ENCODE measurements at regions not wholly inside any gene's neighbourhood (a gene's known extent, or its start where the extent isn't known, plus 50 kb on each side); places are given as distances from the start of the nearest gene placed in this dataset.

DNA sequence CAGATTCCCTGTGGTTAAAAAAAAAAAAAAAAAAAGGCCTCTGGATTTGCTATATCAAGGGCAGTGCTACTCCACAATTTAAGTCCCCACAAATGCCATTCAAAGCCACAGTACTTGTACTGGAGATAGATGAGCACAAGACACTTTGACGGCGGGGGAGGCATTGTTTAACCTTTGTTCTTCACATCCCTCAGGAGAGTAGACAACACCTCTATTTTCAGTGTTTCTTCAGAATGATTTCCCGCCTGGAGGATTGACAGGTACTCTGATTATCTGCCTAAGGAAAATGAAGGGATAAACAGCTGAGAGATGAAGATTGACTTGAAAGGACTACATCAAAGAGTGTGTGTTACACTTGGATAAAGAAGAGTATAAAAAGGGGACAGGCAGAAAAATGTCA, 58.7 kb downstream of the OTOL1 start:
- no peaks in the 10 kb centered on the region for H3K36me3 Mint-ChIP-seq (ENCODE audit: low read depth)

DNA sequence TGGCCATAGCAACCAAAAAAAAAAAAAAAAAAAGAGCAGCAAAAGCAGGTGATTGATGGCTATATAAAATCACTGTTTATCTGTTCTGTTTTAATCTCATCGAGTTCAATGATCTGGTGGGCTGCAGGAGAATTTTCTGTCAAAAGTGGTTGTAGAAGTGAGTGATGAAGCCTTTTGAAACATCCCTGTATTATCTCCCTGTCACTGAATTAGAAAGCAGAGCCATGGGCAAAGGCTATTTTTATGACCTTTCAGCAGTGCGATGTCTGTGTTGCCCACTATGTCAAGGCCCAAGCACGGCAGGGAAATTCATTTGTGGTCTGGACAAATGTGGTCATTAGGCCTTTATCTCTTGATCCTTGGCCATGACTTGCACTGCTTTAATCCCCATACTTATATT, 59.9 kb downstream of the OTOL1 start:
- ATAC-seq (no peak), DNase-seq (no peak)
- H3K36me3 Mint-ChIP-seq (ENCODE audit: low read depth): no peaks in the 10 kb centered on the region
- no peak overlapping the region for H3K27ac Mint-ChIP-seq
- no peaks in the 10 kb centered on the region for H3K9me3 Mint-ChIP-seq (ENCODE audit: low read depth)
- H3K4me1 Mint-ChIP-seq: no peaks in the 10 kb centered on the region
- CTCF ChIA-PET: no interaction called here
- no peak overlapping the region for H3K4me3 Mint-ChIP-seq
- POLR2A ChIA-PET: no interaction called here
- peaks cover 4% of the 10 kb centered on the region for H3K27me3 Mint-ChIP-seq
- intact Hi-C loops (cut with DNase I, micrococcal nuclease): no loop called here

More for the DNA sequence above, 58.7 kb downstream of the OTOL1 start:
- Mint-ChIP-seq H3K9me3 (ENCODE audit: low read depth) (no peaks in the 10 kb centered on the region), H3K4me3 (no peak overlapping the region), H3K27me3 (peaks cover 7% of the 10 kb centered on the region), H3K27ac (no peak overlapping the region), H3K4me1 (no peaks in the 10 kb centered on the region)
- intact Hi-C loops (cut with DNase I, micrococcal nuclease): no loop called here
- POLR2A ChIA-PET: no interaction called here
- no peak for DNase-seq
- CTCF ChIA-PET: no interaction called here
- no peak for ATAC-seq

DNA sequence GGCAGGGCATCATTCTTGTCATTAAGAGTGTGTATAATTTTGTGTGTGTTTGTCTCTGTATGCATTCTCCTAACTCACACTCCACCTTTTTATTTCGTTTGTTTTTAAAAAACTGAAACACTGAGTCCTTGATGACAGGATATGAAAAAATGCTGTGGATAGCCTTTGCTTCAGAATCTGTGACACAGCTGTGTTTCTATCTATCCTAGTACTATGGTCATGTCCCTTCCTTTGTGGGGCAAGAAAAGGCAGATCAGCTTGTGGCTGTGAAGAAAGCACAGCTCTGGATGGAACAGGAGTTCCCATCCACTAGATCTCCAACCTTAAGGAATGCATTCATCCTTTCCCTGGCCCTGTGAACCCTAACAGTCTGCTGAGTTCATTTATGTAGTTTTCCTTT, 60.3 kb downstream of the OTOL1 start:
- Mint-ChIP-seq H3K27me3 (peaks cover 4% of the 10 kb centered on the region), H3K36me3 (ENCODE audit: low read depth) (no peaks in the 10 kb centered on the region), H3K9me3 (ENCODE audit: low read depth) (no peaks in the 10 kb centered on the region), H3K27ac (no peak overlapping the region), H3K4me3 (no peak overlapping the region), H3K4me1 (no peaks in the 10 kb centered on the region)
- CTCF ChIA-PET: no interaction called here
- ATAC-seq: no peak
- intact Hi-C loops (cut with DNase I, micrococcal nuclease): no loop called here
- DNase-seq: no peak
- POLR2A ChIA-PET: no interaction called here

DNA sequence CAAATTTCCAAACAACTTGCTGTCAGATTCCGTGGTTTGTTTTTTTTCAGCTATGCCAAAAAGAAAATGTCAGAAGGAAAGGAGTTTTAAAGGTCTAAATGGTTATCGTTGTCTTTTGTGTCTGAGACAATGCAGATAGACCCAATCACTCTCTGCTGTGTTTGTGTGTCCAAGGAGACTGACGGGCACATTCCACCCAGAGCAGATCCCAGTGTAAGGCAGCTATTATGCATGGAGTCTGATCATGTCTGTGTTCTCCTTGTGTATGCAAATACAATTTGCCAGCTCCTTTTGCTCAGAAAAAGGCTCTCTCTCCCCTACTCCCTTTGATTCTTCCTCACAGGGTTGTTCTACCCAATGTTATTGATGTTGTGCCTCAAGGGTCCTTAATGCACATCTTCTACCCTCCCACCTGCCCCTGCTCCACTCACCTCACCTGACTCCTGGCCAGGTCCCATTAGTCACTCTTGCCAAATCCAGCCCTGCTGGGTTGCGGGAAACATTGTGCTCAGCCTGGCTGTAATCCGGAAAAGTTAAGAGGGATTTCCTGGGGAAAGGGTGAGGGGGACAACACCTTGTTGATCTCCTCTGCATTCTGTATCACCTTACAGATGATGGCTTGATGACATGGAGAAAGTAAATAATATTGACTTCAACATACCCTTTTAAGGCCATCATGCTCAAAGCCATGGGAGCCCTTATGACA, 61.0 kb downstream of the OTOL1 start:
- ChIA-PET POLR2A (no interaction called here), CTCF (no interaction called here)
- intact Hi-C loops (cut with DNase I, micrococcal nuclease): no loop called here
- no peaks in the 10 kb centered on the region for H3K4me1 Mint-ChIP-seq
- no peak for ATAC-seq
- peaks cover 4% of the 10 kb centered on the region for H3K27me3 Mint-ChIP-seq
- no peak overlapping the region for H3K4me3 Mint-ChIP-seq
- no peak for DNase-seq
- H3K27ac Mint-ChIP-seq: no peak overlapping the region
- H3K9me3 Mint-ChIP-seq (ENCODE audit: low read depth): no peaks in the 10 kb centered on the region
- H3K36me3 Mint-ChIP-seq (ENCODE audit: low read depth): no peaks in the 10 kb centered on the region

DNA sequence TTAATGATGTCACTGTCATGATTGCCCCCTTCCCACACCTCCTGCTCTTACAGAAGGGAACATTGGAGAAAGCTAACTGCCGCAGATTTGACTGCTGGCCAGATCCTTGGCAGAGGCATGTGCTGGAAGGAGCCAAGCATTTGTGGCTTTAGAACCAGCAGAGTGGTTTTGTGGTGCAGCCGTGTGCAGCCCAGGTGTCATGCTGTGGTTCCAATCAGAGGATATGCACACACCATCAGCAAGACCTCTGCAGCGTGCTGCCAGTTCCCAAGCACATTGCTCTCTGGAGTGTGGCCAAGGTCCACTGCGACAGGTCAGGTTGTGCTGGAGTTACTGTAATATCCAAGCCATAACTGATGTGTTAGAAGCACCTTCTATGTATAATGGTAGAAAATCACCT, 61.6 kb downstream of the OTOL1 start:
- H3K4me3 Mint-ChIP-seq: no peak overlapping the region
- CTCF ChIA-PET: no interaction called here
- no peaks in the 10 kb centered on the region for H3K36me3 Mint-ChIP-seq (ENCODE audit: low read depth)
- DNase-seq (no peak), ATAC-seq (no peak)
- POLR2A ChIA-PET: no interaction called here
- H3K27me3 Mint-ChIP-seq: peaks cover 4% of the 10 kb centered on the region
- no peaks in the 10 kb centered on the region for H3K9me3 Mint-ChIP-seq (ENCODE audit: low read depth)
- H3K27ac Mint-ChIP-seq: no peak overlapping the region
- intact Hi-C loops (cut with DNase I, micrococcal nuclease): no loop called here
- H3K4me1 Mint-ChIP-seq: no peaks in the 10 kb centered on the region

DNA sequence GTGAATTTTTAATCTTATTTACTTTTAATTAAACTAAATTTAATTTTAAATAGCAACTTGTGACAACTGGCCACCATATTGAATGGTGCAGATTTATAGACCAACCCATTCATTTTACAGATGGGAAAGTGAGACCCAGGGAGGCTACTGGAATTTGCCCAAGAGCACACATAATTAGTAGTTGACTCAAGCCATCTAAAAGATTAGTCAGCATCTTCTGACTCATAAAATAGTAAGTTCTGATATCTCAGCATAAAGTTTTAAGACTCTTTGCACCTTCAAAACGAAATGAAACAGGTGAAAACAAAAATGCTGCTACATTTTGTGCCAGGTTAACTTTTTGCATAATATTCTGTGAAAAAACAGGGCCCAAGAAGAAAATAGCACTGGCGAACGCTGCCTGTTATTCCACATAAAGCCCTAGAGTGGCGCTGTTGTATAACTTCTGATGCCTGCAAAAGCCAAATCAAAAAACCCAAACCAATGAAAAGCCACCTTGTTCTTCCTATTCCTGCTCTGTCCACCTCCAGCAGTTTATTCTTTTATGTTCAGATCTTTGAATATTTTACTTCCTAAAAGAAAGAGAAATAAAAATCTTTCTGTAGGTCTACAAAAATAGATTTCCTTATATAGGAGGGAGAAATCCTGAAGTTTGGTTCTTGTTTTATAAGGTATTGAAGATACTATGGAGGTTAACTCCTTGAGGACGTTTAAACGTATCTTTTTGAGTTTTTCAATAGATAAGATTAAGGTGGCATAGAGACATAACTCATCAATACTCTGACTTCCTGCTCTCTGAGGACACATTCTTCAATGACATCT, 62.8 kb downstream of the OTOL1 start:
- DNase-seq: peak; percentile 13
- POLR2A ChIA-PET: no interaction called here
- Mint-ChIP-seq H3K4me1 (no peaks in the 10 kb centered on the region), H3K27me3 (peaks cover 2% of the 10 kb centered on the region), H3K36me3 (ENCODE audit: low read depth) (no peaks in the 10 kb centered on the region), H3K27ac (no peak overlapping the region), H3K4me3 (no peak overlapping the region), H3K9me3 (ENCODE audit: low read depth) (no peaks in the 10 kb centered on the region)
- no peak for ATAC-seq
- CTCF ChIA-PET: no interaction called here
- intact Hi-C loops (cut with DNase I, micrococcal nuclease): loop anchor here in 1 of 2 experiments (1.0 kb wide), 1 partner anchor 1931 kb away; no protein-coding TSS in a partner anchor

DNA sequence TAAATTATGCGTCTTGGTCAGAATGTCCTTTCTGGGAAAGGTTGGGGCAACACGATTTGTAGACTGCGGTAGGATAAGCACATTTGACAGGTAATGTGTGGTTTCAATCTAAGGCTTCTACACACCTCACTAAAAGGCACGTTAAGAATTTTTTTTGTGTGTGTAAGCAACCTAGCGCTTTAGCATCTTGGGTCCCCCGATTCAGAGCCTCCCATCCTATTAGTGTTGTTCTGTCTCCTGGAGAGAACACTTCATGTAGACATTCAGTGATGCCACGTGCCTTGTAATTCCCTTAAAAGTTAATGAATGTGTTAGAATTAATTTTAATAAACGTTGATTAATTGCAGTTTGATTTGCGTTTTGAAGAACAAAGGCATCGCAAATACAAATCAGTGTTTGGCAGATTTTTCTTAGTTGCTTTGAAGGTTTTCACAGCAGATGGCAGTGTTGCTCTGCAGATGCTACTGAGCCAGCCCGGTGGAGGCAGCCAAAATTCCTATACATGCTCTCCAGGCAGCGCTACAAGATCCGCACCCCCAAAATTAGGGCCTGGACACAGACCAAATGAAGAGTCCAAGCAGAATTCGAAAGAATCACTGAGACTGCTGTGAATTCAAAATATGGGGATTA, 63.5 kb downstream of the OTOL1 start:
- DNase-seq (peak; percentile 35), ATAC-seq (no peak)
- Mint-ChIP-seq H3K27ac (no peak overlapping the region), H3K4me3 (no peak overlapping the region), H3K4me1 (no peaks in the 10 kb centered on the region), H3K36me3 (ENCODE audit: low read depth) (no peaks in the 10 kb centered on the region), H3K9me3 (ENCODE audit: low read depth) (no peaks in the 10 kb centered on the region), H3K27me3 (peaks cover 2% of the 10 kb centered on the region)
- intact Hi-C loops (cut with DNase I, micrococcal nuclease): no loop called here
- ChIA-PET CTCF (no interaction called here), POLR2A (no interaction called here)

DNA sequence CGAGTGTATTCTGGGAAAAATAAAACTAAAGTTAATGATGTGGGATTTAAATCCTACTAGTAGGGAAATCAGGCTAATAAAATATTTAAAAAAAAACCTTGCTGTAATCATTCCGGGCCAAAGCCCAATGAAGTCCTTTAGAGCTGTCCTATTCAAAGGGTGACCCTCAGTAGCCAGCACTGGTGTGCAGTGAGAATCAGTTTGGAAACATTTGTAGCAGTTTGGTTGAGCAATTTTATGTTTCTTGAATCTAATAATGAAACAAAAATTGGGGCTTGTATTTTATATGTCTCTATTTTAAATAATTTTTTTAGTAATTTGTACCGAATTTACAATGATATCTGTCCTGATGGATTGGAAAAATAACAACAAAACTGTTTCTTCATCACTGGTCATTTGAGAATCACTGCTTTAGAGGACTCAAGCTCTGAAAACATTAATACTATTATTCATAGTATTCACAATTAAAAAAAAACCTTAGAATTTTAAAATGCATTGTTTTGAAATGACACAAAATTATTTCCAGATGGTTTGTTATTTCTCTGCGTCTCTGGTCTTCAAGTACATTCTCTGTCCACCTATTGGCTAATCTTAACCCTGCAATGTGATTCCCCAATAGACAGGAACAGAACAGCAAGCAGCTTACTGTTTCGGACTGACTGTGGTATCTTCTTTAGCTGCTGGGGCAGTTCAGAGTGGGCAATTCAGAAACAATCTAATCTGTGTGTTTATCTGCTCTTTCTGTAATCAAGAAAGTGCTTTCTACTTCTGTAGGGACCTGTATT, 71.2 kb downstream of the OTOL1 start:
- H3K4me3 Mint-ChIP-seq: no peak overlapping the region
- ATAC-seq (no peak), DNase-seq (no peak)
- H3K36me3 Mint-ChIP-seq (ENCODE audit: low read depth): no peaks in the 10 kb centered on the region
- no peak overlapping the region for H3K27ac Mint-ChIP-seq
- intact Hi-C loops (cut with DNase I, micrococcal nuclease): no loop called here
- ChIA-PET POLR2A (no interaction called here), CTCF (interaction anchor here (0.5 kb wide), 1 partner anchor 236 kb away, joined by 3 read pairs; no protein-coding TSS in a partner anchor)
- no peaks in the 10 kb centered on the region for H3K9me3 Mint-ChIP-seq (ENCODE audit: low read depth)
- no peaks in the 10 kb centered on the region for H3K27me3 Mint-ChIP-seq
- no peaks in the 10 kb centered on the region for H3K4me1 Mint-ChIP-seq

DNA sequence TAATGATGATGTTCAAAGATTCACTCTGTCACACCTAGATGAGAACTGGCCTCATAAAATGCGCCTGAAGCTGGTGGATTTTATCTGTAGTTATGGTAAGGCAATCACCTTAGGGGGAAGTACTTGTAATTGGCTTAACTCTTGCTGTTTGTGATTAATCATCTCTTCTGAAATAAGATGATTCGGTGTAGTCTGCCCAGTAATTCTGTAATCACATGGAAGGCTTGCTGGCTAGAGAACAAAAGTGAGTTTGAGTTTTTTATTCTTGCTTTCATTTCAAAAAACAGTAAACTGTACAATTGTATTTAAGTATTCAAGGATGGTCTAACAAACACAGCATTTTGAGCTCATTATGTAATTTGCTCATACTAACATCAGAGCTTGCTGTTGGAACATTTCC, 72.1 kb downstream of the OTOL1 start:
- Mint-ChIP-seq H3K9me3 (ENCODE audit: low read depth) (no peaks in the 10 kb centered on the region), H3K36me3 (ENCODE audit: low read depth) (no peaks in the 10 kb centered on the region), H3K27ac (no peak overlapping the region), H3K27me3 (no peaks in the 10 kb centered on the region), H3K4me1 (no peaks in the 10 kb centered on the region), H3K4me3 (no peak overlapping the region)
- intact Hi-C loops (cut with DNase I, micrococcal nuclease): no loop called here
- no peak for ATAC-seq
- CTCF ChIA-PET: no interaction called here
- POLR2A ChIA-PET: no interaction called here
- no peak for DNase-seq

DNA sequence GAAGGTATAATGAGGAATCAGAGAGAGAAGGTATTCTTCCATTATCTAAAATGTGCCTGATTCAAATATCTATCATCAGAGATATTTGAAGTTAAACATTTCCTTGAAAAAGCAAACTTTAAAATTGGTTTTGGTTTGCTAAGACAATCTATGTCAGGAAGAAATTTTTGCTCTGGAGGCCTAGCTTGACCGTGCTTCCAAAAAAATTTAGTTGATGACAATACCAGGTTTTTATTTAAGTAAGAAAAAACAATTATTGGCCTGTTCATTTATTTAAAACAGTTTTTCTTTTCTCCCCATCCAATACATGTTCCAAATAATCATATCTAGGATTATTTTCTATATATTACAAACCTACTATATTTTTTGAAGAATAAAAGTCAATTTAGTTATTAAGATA, 75.3 kb downstream of the OTOL1 start:
- ChIA-PET POLR2A (no interaction called here), CTCF (interaction anchor here (0.6 kb wide), 1 partner anchor 21 kb away, joined by 3 read pairs; no protein-coding TSS in a partner anchor)
- no peak overlapping the region for H3K4me3 Mint-ChIP-seq
- ATAC-seq (no peak), DNase-seq (no peak)
- no peak overlapping the region for H3K27ac Mint-ChIP-seq
- no peaks in the 10 kb centered on the region for H3K36me3 Mint-ChIP-seq (ENCODE audit: low read depth)
- H3K27me3 Mint-ChIP-seq: no peaks in the 10 kb centered on the region
- no peaks in the 10 kb centered on the region for H3K9me3 Mint-ChIP-seq (ENCODE audit: low read depth)
- intact Hi-C loops (cut with DNase I, micrococcal nuclease): no loop called here
- H3K4me1 Mint-ChIP-seq: no peaks in the 10 kb centered on the region

DNA sequence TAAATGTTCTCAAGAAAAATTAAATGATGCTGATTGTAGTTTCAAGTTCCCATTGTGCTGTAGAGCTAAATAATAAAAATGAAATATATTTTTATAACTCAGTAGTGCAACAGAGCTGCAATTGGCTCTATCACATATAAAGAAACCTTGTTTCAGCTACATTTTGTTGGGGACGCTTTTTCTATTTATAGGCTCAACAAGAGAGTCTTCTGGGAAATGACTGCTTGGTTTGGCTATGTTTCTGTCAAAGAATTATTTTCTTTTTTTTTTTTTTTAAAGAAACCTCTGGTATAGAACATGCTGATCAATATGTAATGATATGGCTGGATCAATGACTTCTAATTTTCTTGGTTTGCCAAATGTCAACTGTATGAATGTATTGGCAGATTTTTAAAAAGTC, 76.5 kb downstream of the OTOL1 start:
- ATAC-seq (no peak), DNase-seq (no peak)
- H3K36me3 Mint-ChIP-seq (ENCODE audit: low read depth): no peaks in the 10 kb centered on the region
- ChIA-PET POLR2A (no interaction called here), CTCF (no interaction called here)
- H3K27ac Mint-ChIP-seq: no peak overlapping the region
- H3K27me3 Mint-ChIP-seq: no peaks in the 10 kb centered on the region
- no peaks in the 10 kb centered on the region for H3K9me3 Mint-ChIP-seq (ENCODE audit: low read depth)
- intact Hi-C loops (cut with DNase I, micrococcal nuclease): no loop called here
- no peak overlapping the region for H3K4me3 Mint-ChIP-seq
- no peaks in the 10 kb centered on the region for H3K4me1 Mint-ChIP-seq
